Type B pancreatic cell (in vitro differentiated cells): ENCODE measurements at regions not wholly inside any gene's neighbourhood (a gene's known extent, or its start where the extent isn't known, plus 50 kb on each side); places are given as distances from the start of the nearest gene placed in this dataset.

Experiments
- DNase-seq: peaks from one replicate; pipeline ENCODE4 v3.0.0; 2021; ENCODE audit warnings: mixed read lengths; ENCODE audit not compliant: unreplicated experiment; ENCODE audit errors: extremely low spot score
- H3K27ac Mint-ChIP-seq: 2 replicates; pipeline ENCODE4 v1.8.0; 2021; ENCODE audit warnings: mild to moderate bottlenecking, mixed read lengths
- H3K27me3 Mint-ChIP-seq: 2 replicates; pipeline ENCODE4 v1.8.0; 2021; ENCODE audit warnings: mixed read lengths
- H3K36me3 Mint-ChIP-seq: 2 replicates; pipeline ENCODE4 v1.8.0; 2021; ENCODE audit warnings: mixed read lengths
- H3K4me1 Mint-ChIP-seq: one replicate; pipeline ENCODE4 v1.8.0; 2021; ENCODE audit warnings: mixed read lengths; ENCODE audit not compliant: unreplicated experiment
- H3K4me3 Mint-ChIP-seq: 2 replicates; pipeline ENCODE4 v1.8.0; 2021; ENCODE audit warnings: mild to moderate bottlenecking, mixed read lengths
- H3K9me3 Mint-ChIP-seq: 2 replicates; pipeline ENCODE4 v1.8.0; 2021; ENCODE audit warnings: mixed read lengths
- TF ChIP-seq, protein P1 (sequence below): fragments of 200-600 bp; sonication (generic); conservative IDR thresholded peaks from 2 replicates; pipeline ENCODE4 v1.5.0; 2021; ENCODE audit warnings: antibody characterized with exemption, mild to moderate bottlenecking

DNA sequence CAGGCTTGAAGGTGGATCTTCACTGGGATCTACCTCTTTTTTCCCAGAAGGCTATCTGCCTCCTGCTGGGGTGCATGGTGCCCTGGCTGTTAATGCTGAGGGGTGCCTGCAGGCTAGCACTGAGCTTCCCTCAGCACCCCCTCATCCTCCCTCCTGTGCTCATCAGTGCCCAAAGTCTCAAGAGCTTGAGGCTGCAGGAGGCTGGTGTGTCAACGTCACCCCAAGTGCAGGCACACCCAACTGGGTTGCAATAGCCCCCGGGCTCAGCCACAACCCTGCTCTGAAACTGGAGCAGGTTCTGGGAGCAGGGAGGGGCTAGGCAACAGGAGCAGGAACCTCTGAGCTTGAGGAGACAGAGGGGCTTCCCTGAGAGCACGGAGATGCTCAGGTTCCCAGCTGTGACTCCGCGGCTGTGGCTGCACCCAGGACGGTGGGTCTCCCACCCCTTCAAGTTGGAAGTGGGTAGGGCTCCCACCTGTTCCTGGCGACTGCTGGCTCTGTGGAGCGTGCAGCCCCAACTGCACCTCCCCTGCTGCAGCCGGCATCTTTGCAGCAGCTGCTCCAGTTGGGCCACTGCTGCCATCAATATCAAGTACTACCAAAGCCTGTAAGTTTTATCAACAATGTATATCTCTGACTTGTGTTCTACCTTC lies 1266.6 kb upstream of the C9orf72 start:
- Mint-ChIP-seq H3K4me1 (no peaks in the 10 kb centered on the region), H3K27ac (no peak overlapping the region), H3K27me3 (peaks cover 8% of the 10 kb centered on the region), H3K36me3 (no peaks in the 10 kb centered on the region), H3K9me3 (no peaks in the 10 kb centered on the region), H3K4me3 (no peak overlapping the region)
- TF ChIP-seq, protein P1, sequence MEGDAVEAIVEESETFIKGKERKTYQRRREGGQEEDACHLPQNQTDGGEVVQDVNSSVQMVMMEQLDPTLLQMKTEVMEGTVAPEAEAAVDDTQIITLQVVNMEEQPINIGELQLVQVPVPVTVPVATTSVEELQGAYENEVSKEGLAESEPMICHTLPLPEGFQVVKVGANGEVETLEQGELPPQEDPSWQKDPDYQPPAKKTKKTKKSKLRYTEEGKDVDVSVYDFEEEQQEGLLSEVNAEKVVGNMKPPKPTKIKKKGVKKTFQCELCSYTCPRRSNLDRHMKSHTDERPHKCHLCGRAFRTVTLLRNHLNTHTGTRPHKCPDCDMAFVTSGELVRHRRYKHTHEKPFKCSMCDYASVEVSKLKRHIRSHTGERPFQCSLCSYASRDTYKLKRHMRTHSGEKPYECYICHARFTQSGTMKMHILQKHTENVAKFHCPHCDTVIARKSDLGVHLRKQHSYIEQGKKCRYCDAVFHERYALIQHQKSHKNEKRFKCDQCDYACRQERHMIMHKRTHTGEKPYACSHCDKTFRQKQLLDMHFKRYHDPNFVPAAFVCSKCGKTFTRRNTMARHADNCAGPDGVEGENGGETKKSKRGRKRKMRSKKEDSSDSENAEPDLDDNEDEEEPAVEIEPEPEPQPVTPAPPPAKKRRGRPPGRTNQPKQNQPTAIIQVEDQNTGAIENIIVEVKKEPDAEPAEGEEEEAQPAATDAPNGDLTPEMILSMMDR = no peak
- DNase-seq = no peak

DNA sequence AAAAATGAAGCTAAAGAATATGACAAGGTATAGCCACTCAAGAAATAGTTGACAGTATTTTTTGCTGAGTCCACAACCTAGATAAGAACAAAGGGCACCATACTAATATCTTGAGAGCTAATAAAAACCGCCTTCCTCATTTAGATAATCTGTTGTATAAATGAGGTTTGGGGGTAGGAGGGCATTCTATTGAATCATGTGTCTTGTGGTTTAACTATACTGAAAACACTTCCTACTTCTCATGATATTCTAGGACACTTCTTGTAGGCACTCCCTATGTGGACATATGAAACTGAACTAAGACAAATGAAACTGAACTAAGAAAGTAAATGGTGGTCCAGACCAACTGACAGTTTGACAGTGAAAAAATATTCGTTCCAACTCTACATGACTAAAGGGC lies 1268.5 kb upstream of the C9orf72 start:
- no peak overlapping the region for H3K27ac Mint-ChIP-seq
- H3K4me1 Mint-ChIP-seq = no peaks in the 10 kb centered on the region
- H3K9me3 Mint-ChIP-seq = no peaks in the 10 kb centered on the region
- TF ChIP-seq, protein P1 = no peak
- no peak for DNase-seq
- H3K36me3 Mint-ChIP-seq = no peaks in the 10 kb centered on the region
- H3K27me3 Mint-ChIP-seq = peaks cover 3% of the 10 kb centered on the region
- no peak overlapping the region for H3K4me3 Mint-ChIP-seq

DNA sequence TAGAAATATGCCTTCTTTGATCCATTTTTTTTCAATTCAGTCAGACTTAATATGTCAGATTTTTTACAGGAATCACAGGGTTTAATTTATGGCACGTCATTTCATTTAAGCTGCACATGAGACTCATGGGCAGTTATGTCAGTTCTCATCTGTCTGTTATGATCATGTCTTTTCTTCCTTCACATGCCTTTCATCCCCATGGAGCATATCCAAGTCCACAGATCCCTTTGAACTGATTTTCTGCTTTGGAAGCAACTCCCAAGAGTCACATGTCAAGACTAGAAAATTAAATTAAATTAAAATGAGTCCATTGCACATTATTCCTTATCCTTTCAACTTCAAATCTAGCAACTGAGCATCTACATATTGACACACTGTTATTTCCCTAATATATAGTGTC lies 1274.0 kb upstream of the C9orf72 start:
- Mint-ChIP-seq H3K4me3 (no peak overlapping the region), H3K9me3 (no peaks in the 10 kb centered on the region), H3K27ac (no peak overlapping the region), H3K27me3 (no peaks in the 10 kb centered on the region), H3K36me3 (no peaks in the 10 kb centered on the region), H3K4me1 (no peaks in the 10 kb centered on the region)
- DNase-seq = no peak
- TF ChIP-seq, protein P1 = no peak

DNA sequence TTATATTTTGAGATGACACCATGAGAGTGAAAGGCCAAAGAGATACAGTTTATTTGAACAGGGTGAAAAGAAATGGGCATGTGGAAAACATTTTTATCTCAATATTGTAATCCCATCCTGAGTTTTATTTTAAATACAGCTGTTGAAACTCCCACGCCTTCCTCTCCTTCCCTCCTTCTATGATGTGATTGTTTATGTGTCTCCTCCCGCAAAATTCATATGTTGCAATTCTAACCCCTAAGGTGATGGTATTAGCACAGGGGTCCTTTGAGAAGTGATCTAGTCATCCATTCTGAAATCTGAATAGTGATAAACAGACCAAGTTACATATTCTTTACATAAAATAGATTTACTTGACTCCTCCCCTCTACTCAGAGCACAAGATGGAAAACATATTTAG lies 1275.4 kb upstream of the C9orf72 start:
- Mint-ChIP-seq H3K36me3 (no peaks in the 10 kb centered on the region), H3K9me3 (no peaks in the 10 kb centered on the region), H3K4me1 (no peaks in the 10 kb centered on the region), H3K4me3 (no peak overlapping the region), H3K27ac (no peak overlapping the region), H3K27me3 (no peaks in the 10 kb centered on the region)
- TF ChIP-seq, protein P1 = no peak
- DNase-seq = no peak

DNA sequence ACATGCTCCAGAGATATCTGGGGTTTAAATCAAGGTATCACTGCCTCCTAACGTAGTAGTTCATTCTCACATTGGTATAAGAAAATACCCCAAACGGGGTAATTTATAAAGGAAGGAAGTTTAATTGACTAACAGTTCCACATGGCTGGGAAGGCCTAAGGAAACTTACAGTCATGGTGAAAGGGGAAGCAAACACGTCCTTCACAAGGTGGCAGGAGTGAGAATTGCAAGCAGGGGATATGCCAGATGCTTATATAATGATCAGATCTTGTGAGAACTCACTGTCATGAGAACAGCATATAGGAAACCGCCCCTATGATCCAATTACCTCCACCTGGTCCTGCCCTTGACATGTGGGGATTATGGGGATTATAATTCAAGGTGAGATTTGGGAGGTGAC lies 1280.2 kb upstream of the C9orf72 start:
- no peaks in the 10 kb centered on the region for H3K36me3 Mint-ChIP-seq
- DNase-seq = no peak
- H3K27me3 Mint-ChIP-seq = no peaks in the 10 kb centered on the region
- no peaks in the 10 kb centered on the region for H3K4me1 Mint-ChIP-seq
- TF ChIP-seq, protein P1 = no peak
- no peaks in the 10 kb centered on the region for H3K9me3 Mint-ChIP-seq
- H3K27ac Mint-ChIP-seq = no peak overlapping the region
- H3K4me3 Mint-ChIP-seq = no peak overlapping the region

DNA sequence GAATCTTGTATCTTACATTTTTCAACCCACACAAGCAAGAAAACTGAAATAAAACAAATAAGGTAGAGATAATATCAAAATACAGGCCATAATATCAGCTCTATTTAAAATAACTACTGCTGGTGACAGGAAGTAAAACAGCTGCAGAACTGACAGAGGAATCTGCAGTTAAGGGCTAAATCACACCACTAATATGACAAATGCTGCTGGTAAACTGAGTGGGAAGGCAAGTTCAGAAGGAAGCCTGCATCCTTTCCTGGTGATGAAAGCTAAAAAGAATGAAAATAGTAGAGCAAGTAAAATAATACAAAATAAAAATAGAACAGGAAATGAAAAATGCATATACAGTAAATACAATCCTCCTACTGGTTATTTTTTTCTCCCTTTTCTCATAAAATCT lies 1293.7 kb upstream of the C9orf72 start:
- Mint-ChIP-seq H3K4me1 (peaks cover 6% of the 10 kb centered on the region), H3K4me3 (no peak overlapping the region), H3K36me3 (no peaks in the 10 kb centered on the region), H3K27me3 (no peaks in the 10 kb centered on the region), H3K9me3 (no peaks in the 10 kb centered on the region), H3K27ac (no peak overlapping the region)
- TF ChIP-seq, protein P1 = no peak
- DNase-seq = no peak
